ENCODE measurements at regions not wholly inside any gene's neighbourhood (a gene's known extent, or its start where the extent isn't known, plus 50 kb on each side); places are given as distances from the start of the nearest gene placed in this dataset.

GRCh38 chr9:31839273-31839672 lies 545.2 kb upstream of the ACO1 start:
- no peak for TF ChIP-seq REST (IDR thresholded peaks at IDR 0.05; ENCODE audit: insufficient read depth in 1 of 2, low read depth in 2 of 2, low read length in 1 of 2)
- TF ChIP-seq SIN3A (IDR thresholded peaks at IDR 0.05; ENCODE audit: borderline replicate concordance, insufficient read depth, low read depth, low read length) = no peak
- TF ChIP-seq, protein P1, sequence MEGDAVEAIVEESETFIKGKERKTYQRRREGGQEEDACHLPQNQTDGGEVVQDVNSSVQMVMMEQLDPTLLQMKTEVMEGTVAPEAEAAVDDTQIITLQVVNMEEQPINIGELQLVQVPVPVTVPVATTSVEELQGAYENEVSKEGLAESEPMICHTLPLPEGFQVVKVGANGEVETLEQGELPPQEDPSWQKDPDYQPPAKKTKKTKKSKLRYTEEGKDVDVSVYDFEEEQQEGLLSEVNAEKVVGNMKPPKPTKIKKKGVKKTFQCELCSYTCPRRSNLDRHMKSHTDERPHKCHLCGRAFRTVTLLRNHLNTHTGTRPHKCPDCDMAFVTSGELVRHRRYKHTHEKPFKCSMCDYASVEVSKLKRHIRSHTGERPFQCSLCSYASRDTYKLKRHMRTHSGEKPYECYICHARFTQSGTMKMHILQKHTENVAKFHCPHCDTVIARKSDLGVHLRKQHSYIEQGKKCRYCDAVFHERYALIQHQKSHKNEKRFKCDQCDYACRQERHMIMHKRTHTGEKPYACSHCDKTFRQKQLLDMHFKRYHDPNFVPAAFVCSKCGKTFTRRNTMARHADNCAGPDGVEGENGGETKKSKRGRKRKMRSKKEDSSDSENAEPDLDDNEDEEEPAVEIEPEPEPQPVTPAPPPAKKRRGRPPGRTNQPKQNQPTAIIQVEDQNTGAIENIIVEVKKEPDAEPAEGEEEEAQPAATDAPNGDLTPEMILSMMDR (IDR thresholded peaks at IDR 0.05) = peak; percentile 20
- no peak for DNase-seq (ENCODE audit: low read depth, low spot score)
- in situ Hi-C loops (cut with HindIII; ENCODE audit: low pct_unique_long_range_greater_than_20kb, low sequenced_read_pairs) = no loop called here
- Histone ChIP-seq H3K4me3 (ENCODE audit: low read depth in 2 of 2, low read length in 2 of 2) (no peak overlapping the region), H3K27me3 (ENCODE audit: control insufficient read depth, insufficient read depth, low read length) (no peaks in the 10 kb centered on the region), H3K27ac (ENCODE audit: low read length) (no peak overlapping the region), H3K36me3 (ENCODE audit: control insufficient read depth, insufficient read depth, low read length) (no peaks in the 10 kb centered on the region), H3K4me1 (ENCODE audit: control insufficient read depth, insufficient read depth, low read length) (no peaks in the 10 kb centered on the region), H3K9me3 (ENCODE audit: control insufficient read depth, insufficient read depth, low read depth, low read length) (peaks cover 7% of the 10 kb centered on the region; the same call in 1 of the 2 replicates)
- no peak for ATAC-seq
- ChIA-PET POLR2A (no interaction called here), CTCF (no interaction called here)
- BruUV-seq (replicated peaks) = no TSS peak
- intact Hi-C loops (cut with micrococcal nuclease; ENCODE audit: unreplicated experiment) = no loop called here

GRCh38 chr9:31840702-31841101 lies 543.7 kb upstream of the ACO1 start:
- H3K4me3 ChIP-seq (ENCODE audit: low read depth in 2 of 2, low read length in 2 of 2) = no peak overlapping the region
- no peak for DNase-seq (ENCODE audit: low read depth, low spot score)
- H3K36me3 ChIP-seq (ENCODE audit: control insufficient read depth, insufficient read depth, low read length) = no peaks in the 10 kb centered on the region
- no peaks in the 10 kb centered on the region for H3K4me1 ChIP-seq (ENCODE audit: control insufficient read depth, insufficient read depth, low read length)
- no TSS peak for BruUV-seq (replicated peaks)
- in situ Hi-C loops (cut with HindIII; ENCODE audit: low pct_unique_long_range_greater_than_20kb, low sequenced_read_pairs) (no loop called here), intact Hi-C loops (cut with micrococcal nuclease; ENCODE audit: unreplicated experiment) (no loop called here)
- TF ChIP-seq TCF7L2 (IDR thresholded peaks at IDR 0.05; ENCODE audit: low read depth, low read length) (no peak), SIN3A (IDR thresholded peaks at IDR 0.05; ENCODE audit: borderline replicate concordance, insufficient read depth, low read depth, low read length) (no peak), POLR2AphosphoS5 (IDR thresholded peaks at IDR 0.05; ENCODE audit: low read depth, low read length) (no peak), REST (IDR thresholded peaks at IDR 0.05; ENCODE audit: insufficient read depth in 1 of 2, low read depth in 2 of 2, low read length in 1 of 2) (no peak)
- TF ChIP-seq, protein P1 (IDR thresholded peaks at IDR 0.05) = no peak
- CTCF ChIA-PET = no interaction called here
- no peaks in the 10 kb centered on the region for H3K27me3 ChIP-seq (ENCODE audit: control insufficient read depth, insufficient read depth, low read length)
- POLR2A ChIA-PET = no interaction called here
- peaks cover 12% of the 10 kb centered on the region; the same call in 1 of the 2 replicates for H3K9me3 ChIP-seq (ENCODE audit: control insufficient read depth, insufficient read depth, low read depth, low read length)
- ATAC-seq = no peak
- H3K27ac ChIP-seq (ENCODE audit: low read length) = no peak overlapping the region
